CD4-positive, alpha-beta T cell treated with Interferon alpha-2 for 1 hour (primary cell): ENCODE measurements at regions not wholly inside any gene's neighbourhood (a gene's known extent, or its start where the extent isn't known, plus 50 kb on each side); places are given as distances from the start of the nearest gene placed in this dataset.

Experiments
- DNase-seq, 2 donors: peaks; one replicate each; pipeline ENCODE4 v3.0.0-alpha.2; 2020 to 2022

- no peak for DNase-seq
These were observed 74.3 kb upstream of the RAB4A start for GRCh38 chr1:229196404-229197264.

- no peak for DNase-seq
These were observed 73.7 kb upstream of the RAB4A start for GRCh38 chr1:229197265-229197585.

GRCh38 chr1:229199261-229200243 is 71.4 kb upstream of the RAB4A start:
- DNase-seq = peak; percentile 20 to 39

- peak in 1 of 2 donors; percentile 9 for DNase-seq
These were observed 67.7 kb upstream of the RAB4A start for GRCh38 chr1:229203030-229203751.

- DNase-seq = no peak
These were observed 66.8 kb upstream of the RAB4A start for GRCh38 chr1:229203991-229204632.

DNA sequence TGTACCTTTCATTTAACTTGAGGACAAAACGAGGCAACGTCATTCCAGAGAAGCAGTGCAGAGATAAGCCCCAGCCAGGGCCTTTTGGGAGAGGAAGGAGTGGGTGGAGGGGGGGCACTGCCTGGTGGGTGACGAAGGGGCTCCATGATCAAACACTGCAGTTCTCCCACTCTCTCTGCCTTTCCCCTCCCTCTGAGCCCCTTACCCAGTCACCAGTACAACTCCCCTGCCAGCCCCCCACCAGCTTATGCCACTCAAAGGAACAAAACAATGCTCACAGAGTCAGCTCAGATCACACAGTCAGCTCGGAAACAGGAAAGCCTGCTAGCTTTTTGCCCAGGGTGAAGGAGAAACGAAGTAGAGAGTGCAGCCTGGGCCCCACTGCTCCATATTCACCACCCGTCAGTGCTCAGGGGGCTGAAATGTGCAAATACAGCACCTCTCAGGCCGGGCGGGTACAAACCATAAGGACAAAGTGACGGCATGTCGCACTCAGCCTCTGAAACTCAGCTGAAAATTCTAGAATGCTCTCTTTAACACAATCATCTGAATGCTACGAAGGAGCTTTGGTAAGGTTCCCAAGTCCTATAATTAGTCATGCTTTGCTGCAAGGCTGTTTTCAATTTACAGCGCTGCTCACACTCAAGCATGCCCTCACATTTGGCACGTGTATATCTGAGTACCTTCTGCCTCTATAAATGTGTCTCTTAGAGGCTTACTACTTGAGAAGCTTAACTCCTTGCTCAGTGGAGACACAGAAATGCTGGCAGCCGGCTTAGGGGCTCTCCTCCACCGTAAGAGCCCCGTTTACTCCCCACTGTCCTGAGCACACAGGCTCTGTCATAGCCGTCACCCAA is 65.8 kb upstream of the RAB4A start:
- no peak for DNase-seq

DNA sequence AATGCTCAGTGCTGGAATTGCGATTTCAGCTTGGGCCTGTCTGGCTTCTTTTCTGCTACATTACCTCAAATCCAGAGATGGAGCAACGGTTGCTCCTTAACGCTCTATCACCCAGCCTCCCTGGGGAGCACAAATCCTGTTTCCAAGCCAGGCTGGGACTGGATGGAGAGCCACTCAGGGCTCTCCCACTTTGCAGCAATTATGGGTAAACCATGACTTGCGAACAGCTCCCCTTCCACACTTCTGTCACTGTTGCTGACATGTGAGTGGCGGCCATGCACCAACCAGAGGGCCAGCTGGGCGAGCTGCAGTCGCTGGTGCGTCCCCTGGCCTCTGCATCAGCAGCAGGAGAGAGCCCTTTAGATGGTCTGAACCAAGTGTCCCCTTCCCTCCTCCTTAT is 65.1 kb upstream of the RAB4A start:
- DNase-seq = no peak

GRCh38 chr1:229207916-229208315 is 63.0 kb upstream of the RAB4A start:
- no peak for DNase-seq

- DNase-seq = no peak
These were observed 62.4 kb upstream of the RAB4A start for GRCh38 chr1:229208481-229208880.

DNA sequence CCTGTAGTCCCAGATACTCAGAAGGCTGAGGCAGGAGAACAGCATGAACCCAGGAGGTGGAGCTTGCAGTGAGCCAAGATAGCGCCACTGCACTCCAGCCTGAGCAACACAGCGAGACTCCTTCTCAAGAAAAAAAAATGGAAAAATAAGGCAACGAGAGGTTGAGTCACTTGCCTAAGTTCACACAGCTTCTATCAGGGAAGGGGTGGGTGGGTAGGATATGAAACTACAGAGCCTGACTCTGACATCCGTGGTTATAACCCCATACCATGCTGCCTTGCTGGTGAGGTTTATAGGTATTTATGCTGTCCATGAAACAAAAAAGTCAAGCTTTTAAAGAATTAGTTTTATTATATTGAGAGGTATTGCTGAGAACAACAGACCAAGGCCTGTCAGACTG is 61.5 kb upstream of the RAB4A start:
- DNase-seq = no peak

DNA sequence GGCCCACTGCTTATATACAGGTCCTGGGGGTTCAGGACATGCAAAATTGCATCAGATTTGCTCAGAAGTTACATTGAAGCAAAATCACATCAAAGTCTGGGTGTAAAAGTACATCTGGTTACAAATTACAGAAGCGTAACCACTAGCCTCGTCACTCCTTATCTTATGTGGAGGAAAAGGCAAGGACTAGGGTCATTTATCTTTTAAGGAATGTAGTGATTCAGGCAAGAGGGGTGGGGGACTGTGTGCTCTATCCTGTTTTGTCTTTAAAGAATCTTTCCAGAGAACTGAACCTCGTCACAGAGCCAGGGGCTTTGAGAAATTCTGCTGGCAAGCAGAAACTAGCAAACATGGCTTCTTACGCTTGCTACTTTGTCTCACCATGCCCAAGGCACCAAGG is 61.1 kb upstream of the RAB4A start:
- no peak for DNase-seq

DNA sequence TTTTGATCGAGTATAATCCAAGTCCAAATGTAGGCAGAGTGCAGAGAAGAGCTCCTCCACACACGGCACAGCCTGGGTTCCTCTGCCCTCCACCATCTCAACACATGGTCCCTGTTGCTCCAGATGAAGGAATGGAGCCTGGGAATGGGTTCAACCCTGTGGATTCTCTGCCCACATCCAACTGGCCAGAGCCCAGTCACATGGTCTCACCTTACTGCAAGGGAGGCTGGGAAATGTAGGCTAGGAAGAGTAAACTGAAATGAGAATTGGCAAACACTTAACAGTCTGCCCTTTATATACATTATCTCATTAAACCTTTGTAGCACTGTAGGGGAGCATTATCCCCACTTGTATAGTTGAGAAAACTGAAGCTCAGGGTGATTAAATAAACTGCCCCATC is 60.1 kb upstream of the RAB4A start:
- DNase-seq = no peak

DNA sequence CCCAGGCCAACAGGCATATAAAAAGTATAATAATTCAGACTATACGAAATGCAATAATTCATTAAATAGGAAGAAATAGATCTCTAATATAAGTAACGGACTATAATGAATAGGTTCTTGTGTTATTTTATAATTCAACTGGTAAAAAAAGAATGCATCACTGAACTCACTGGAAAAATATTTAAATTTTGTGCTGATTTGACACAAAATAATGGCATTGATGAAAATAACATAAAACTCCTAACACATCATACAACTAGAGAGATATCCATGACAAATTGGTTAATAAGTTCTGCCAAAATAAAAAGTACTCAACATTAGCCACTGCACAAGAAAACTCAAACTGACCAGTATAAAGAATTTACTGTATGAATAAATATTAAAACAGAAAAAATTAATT is 57.1 kb upstream of the RAB4A start:
- no peak for DNase-seq

DNA sequence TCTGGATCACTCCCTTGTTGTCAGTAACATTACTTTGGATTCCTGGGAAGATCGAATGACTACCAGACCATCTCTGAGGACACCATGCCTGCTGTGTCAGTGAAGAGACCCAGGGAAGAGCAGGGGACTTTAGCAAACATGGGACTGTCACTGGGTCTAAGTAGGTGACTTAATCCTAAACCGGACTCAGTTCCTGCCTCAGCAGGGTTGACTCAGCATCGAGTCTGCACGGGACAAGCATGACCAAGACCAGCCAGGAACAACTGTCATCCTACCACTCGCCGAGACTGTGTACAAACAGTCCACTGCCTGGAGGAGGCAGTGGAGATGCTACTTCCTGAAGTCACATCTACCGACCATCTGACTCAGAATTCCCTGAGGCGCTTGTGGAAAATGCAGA is 53.2 kb upstream of the RAB4A start:
- no peak for DNase-seq

- no peak for DNase-seq
These were observed 52.3 kb upstream of the RAB4A start for GRCh38 chr1:229218612-229219025.

- DNase-seq = no peak
These were observed 50.6 kb upstream of the RAB4A start for GRCh38 chr1:229220163-229220846.

- DNase-seq = no peak
These were observed 49.5 kb upstream of the RAB4A start for GRCh38 chr1:229221106-229222019.
